NOMO-1 treated with dmso at 0.1 percent for 144 hours (cell line): ENCODE measurements at regions not wholly inside any gene's neighbourhood (a gene's known extent, or its start where the extent isn't known, plus 50 kb on each side); places are given as distances from the start of the nearest gene placed in this dataset.

Source experiments
- DNase-seq: peaks from one replicate; lab custom pipeline; 2025; ENCODE audit not compliant: unreplicated experiment; lab: John Stamatoyannopoulos, UW

- no peak for DNase-seq
These were observed 370.8 kb upstream of the MEF2C start for GRCh38 chr5:89253666-89254352.

GRCh38 chr5:89246864-89247263 is 363.9 kb upstream of the MEF2C start:
- no peak for DNase-seq

GRCh38 chr5:89246252-89246651 is 363.3 kb upstream of the MEF2C start:
- DNase-seq = peak; percentile 40

GRCh38 chr5:89243611-89244010 is 360.6 kb upstream of the MEF2C start:
- DNase-seq = no peak

- no peak for DNase-seq
These were observed 358.2 kb upstream of the MEF2C start for GRCh38 chr5:89241186-89241585.

- no peak for DNase-seq
These were observed 353.9 kb upstream of the MEF2C start for GRCh38 chr5:89236900-89237299.

GRCh38 chr5:89233462-89233861 is 350.5 kb upstream of the MEF2C start:
- no peak for DNase-seq

GRCh38 chr5:89232139-89232603 is 349.2 kb upstream of the MEF2C start:
- DNase-seq = no peak

GRCh38 chr5:89230178-89230577 is 347.2 kb upstream of the MEF2C start:
- no peak for DNase-seq

GRCh38 chr5:89229331-89230070 is 346.5 kb upstream of the MEF2C start:
- no peak for DNase-seq

GRCh38 chr5:89228355-89228754 is 345.4 kb upstream of the MEF2C start:
- no peak for DNase-seq

- no peak for DNase-seq
These were observed 335.4 kb upstream of the MEF2C start for GRCh38 chr5:89218364-89218763.

GRCh38 chr5:89216606-89217005 is 333.6 kb upstream of the MEF2C start:
- DNase-seq = no peak

GRCh38 chr5:89213573-89213972 is 330.6 kb upstream of the MEF2C start:
- DNase-seq = no peak

GRCh38 chr5:89211836-89212235 is 328.9 kb upstream of the MEF2C start:
- DNase-seq = no peak

- no peak for DNase-seq
These were observed 325.8 kb upstream of the MEF2C start for GRCh38 chr5:89208811-89209210.

GRCh38 chr5:89208392-89208791 is 325.4 kb upstream of the MEF2C start:
- no peak for DNase-seq

- no peak for DNase-seq
These were observed 321.8 kb upstream of the MEF2C start for GRCh38 chr5:89204756-89205155.

- DNase-seq = no peak
These were observed 320.6 kb upstream of the MEF2C start for GRCh38 chr5:89203611-89204010.

- no peak for DNase-seq
These were observed 317.9 kb upstream of the MEF2C start for GRCh38 chr5:89200899-89201298.

- DNase-seq = no peak
These were observed 316.3 kb upstream of the MEF2C start for GRCh38 chr5:89199306-89199705.

- DNase-seq = no peak
These were observed 308.4 kb upstream of the MEF2C start for GRCh38 chr5:89191374-89191773.
